Stimulated activated effector memory CD8-positive, alpha-beta T cell treated with anti-CD3 and anti-CD28 coated beads, Interleukin-12 subunit alpha, Interleukin-12 subunit beta, amount 100 ng/mL, for 72 hours (primary cell): ENCODE measurements at regions not wholly inside any gene's neighbourhood (a gene's known extent, or its start where the extent isn't known, plus 50 kb on each side); places are given as distances from the start of the nearest gene placed in this dataset.

ENCODE experiments used
- ATAC-seq: fragments of 150-1000 bp; cut with Tn5 transposase; 2 replicates; pipeline ENCODE4 v1.10.0; 2021
- DNase-seq, 2 donors: peaks; one replicate each; pipeline ENCODE4 v3.0.0; 2021 to 2022; ENCODE audit warnings: low spot score in 2 of 2
- H3K27ac Mint-ChIP-seq: one replicate; pipeline ENCODE4 v1.8.0; 2022; ENCODE audit warnings: mild to moderate bottlenecking, mixed read lengths
- H3K36me3 Mint-ChIP-seq: one replicate; pipeline ENCODE4 v1.8.0; 2022; ENCODE audit warnings: mild to moderate bottlenecking, mixed read lengths
- H3K4me1 Mint-ChIP-seq: one replicate; pipeline ENCODE4 v1.8.0; 2022; ENCODE audit warnings: mixed read lengths
- H3K4me3 Mint-ChIP-seq: one replicate; pipeline ENCODE4 v1.8.0; 2022; ENCODE audit warnings: mild to moderate bottlenecking, mixed read lengths
- H3K9me3 Mint-ChIP-seq: one replicate; pipeline ENCODE4 v1.8.0; 2022; ENCODE audit warnings: mixed read lengths

- DNase-seq (no peak), ATAC-seq (no peak)
- Mint-ChIP-seq H3K4me1 (no peaks in the 10 kb centered on the region), H3K4me3 (no peak overlapping the region), H3K36me3 (no peaks in the 10 kb centered on the region), H3K27ac (no peak overlapping the region), H3K9me3 (no peaks in the 10 kb centered on the region)
Measured at GRCh38 chr13:33970746-33971561, 153.0 kb downstream of the RFC3 start.

- Mint-ChIP-seq H3K4me3 (no peak overlapping the region), H3K4me1 (no peaks in the 10 kb centered on the region), H3K27ac (no peak overlapping the region), H3K36me3 (no peaks in the 10 kb centered on the region), H3K9me3 (no peaks in the 10 kb centered on the region)
- ATAC-seq (no peak), DNase-seq (no peak)
Measured at GRCh38 chr13:33971562-33971819, 153.5 kb downstream of the RFC3 start.

- ATAC-seq (no peak), DNase-seq (no peak)
- Mint-ChIP-seq H3K4me3 (no peak overlapping the region), H3K36me3 (no peaks in the 10 kb centered on the region), H3K9me3 (no peaks in the 10 kb centered on the region), H3K27ac (no peak overlapping the region), H3K4me1 (no peaks in the 10 kb centered on the region)
Measured at GRCh38 chr13:33973194-33973593, 155.2 kb downstream of the RFC3 start.

- ATAC-seq (no peak), DNase-seq (no peak)
- Mint-ChIP-seq H3K4me3 (no peak overlapping the region), H3K27ac (no peak overlapping the region), H3K4me1 (no peaks in the 10 kb centered on the region), H3K9me3 (no peaks in the 10 kb centered on the region), H3K36me3 (no peaks in the 10 kb centered on the region)
Measured at GRCh38 chr13:33976965-33977364, 159.0 kb downstream of the RFC3 start.

GRCh38 chr13:33978653-33979052 lies 160.7 kb downstream of the RFC3 start:
- H3K9me3 Mint-ChIP-seq, result no peaks in the 10 kb centered on the region
- DNase-seq (no peak), ATAC-seq (no peak)
- no peaks in the 10 kb centered on the region for H3K4me1 Mint-ChIP-seq
- H3K27ac Mint-ChIP-seq, result no peak overlapping the region
- H3K4me3 Mint-ChIP-seq, result no peak overlapping the region
- H3K36me3 Mint-ChIP-seq, result no peaks in the 10 kb centered on the region

GRCh38 chr13:33992881-33993336 lies 175.0 kb downstream of the RFC3 start:
- H3K4me3 Mint-ChIP-seq, result no peak overlapping the region
- no peak for DNase-seq
- no peaks in the 10 kb centered on the region for H3K36me3 Mint-ChIP-seq
- peaks cover 2% of the 10 kb centered on the region for H3K9me3 Mint-ChIP-seq
- H3K4me1 Mint-ChIP-seq, result no peaks in the 10 kb centered on the region
- no peak overlapping the region for H3K27ac Mint-ChIP-seq
- no peak for ATAC-seq

- ATAC-seq (no peak), DNase-seq (no peak)
- Mint-ChIP-seq H3K27ac (no peak overlapping the region), H3K4me3 (no peak overlapping the region), H3K4me1 (no peaks in the 10 kb centered on the region), H3K36me3 (no peaks in the 10 kb centered on the region), H3K9me3 (peaks cover 2% of the 10 kb centered on the region)
Measured at GRCh38 chr13:33994198-33994597, 176.2 kb downstream of the RFC3 start.

GRCh38 chr13:33994826-33995502 lies 177.0 kb downstream of the RFC3 start:
- DNase-seq (no peak), ATAC-seq (no peak)
- Mint-ChIP-seq H3K9me3 (peaks cover 2% of the 10 kb centered on the region), H3K4me3 (no peak overlapping the region), H3K4me1 (no peaks in the 10 kb centered on the region), H3K36me3 (no peaks in the 10 kb centered on the region), H3K27ac (no peak overlapping the region)

- Mint-ChIP-seq H3K4me3 (no peak overlapping the region), H3K36me3 (no peaks in the 10 kb centered on the region), H3K4me1 (no peaks in the 10 kb centered on the region), H3K9me3 (no peaks in the 10 kb centered on the region), H3K27ac (no peak overlapping the region)
- ATAC-seq (no peak), DNase-seq (no peak)
Measured at GRCh38 chr13:33996636-33997035, 178.7 kb downstream of the RFC3 start.

GRCh38 chr13:33997574-33997973 lies 179.6 kb downstream of the RFC3 start:
- Mint-ChIP-seq H3K4me1 (no peaks in the 10 kb centered on the region), H3K9me3 (no peaks in the 10 kb centered on the region), H3K36me3 (no peaks in the 10 kb centered on the region), H3K4me3 (no peak overlapping the region), H3K27ac (no peak overlapping the region)
- no peak for DNase-seq
- no peak for ATAC-seq

- H3K4me1 Mint-ChIP-seq, result no peaks in the 10 kb centered on the region
- no peak overlapping the region for H3K4me3 Mint-ChIP-seq
- H3K9me3 Mint-ChIP-seq, result no peaks in the 10 kb centered on the region
- ATAC-seq (no peak), DNase-seq (no peak)
- H3K36me3 Mint-ChIP-seq, result no peaks in the 10 kb centered on the region
- H3K27ac Mint-ChIP-seq, result no peak overlapping the region
Measured at GRCh38 chr13:33999811-34000605, 182.1 kb downstream of the RFC3 start.

GRCh38 chr13:34000955-34001354 lies 183.0 kb downstream of the RFC3 start:
- H3K27ac Mint-ChIP-seq, result no peak overlapping the region
- H3K9me3 Mint-ChIP-seq, result no peaks in the 10 kb centered on the region
- H3K4me1 Mint-ChIP-seq, result no peaks in the 10 kb centered on the region
- no peaks in the 10 kb centered on the region for H3K36me3 Mint-ChIP-seq
- H3K4me3 Mint-ChIP-seq, result no peak overlapping the region
- DNase-seq (no peak), ATAC-seq (peak; percentile 24)

- no peak overlapping the region for H3K27ac Mint-ChIP-seq
- ATAC-seq (no peak), DNase-seq (no peak)
- no peaks in the 10 kb centered on the region for H3K9me3 Mint-ChIP-seq
- H3K36me3 Mint-ChIP-seq, result no peaks in the 10 kb centered on the region
- H3K4me1 Mint-ChIP-seq, result no peaks in the 10 kb centered on the region
- no peak overlapping the region for H3K4me3 Mint-ChIP-seq
Measured at GRCh38 chr13:34001389-34001788, 183.4 kb downstream of the RFC3 start.

- no peak for DNase-seq
- Mint-ChIP-seq H3K27ac (no peak overlapping the region), H3K36me3 (no peaks in the 10 kb centered on the region), H3K9me3 (no peaks in the 10 kb centered on the region), H3K4me1 (no peaks in the 10 kb centered on the region), H3K4me3 (no peak overlapping the region)
- no peak for ATAC-seq
Measured at GRCh38 chr13:34002141-34002540, 184.2 kb downstream of the RFC3 start.

- Mint-ChIP-seq H3K27ac (no peak overlapping the region), H3K4me1 (no peaks in the 10 kb centered on the region), H3K4me3 (no peak overlapping the region), H3K9me3 (no peaks in the 10 kb centered on the region), H3K36me3 (no peaks in the 10 kb centered on the region)
- DNase-seq (no peak), ATAC-seq (no peak)
Measured at GRCh38 chr13:34002924-34003323, 185.0 kb downstream of the RFC3 start.

GRCh38 chr13:34003656-34004055 lies 185.7 kb downstream of the RFC3 start:
- Mint-ChIP-seq H3K4me1 (no peaks in the 10 kb centered on the region), H3K36me3 (no peaks in the 10 kb centered on the region)

More at GRCh38 chr13:34003656-34004055, 185.7 kb downstream of the RFC3 start:
- ATAC-seq (no peak), DNase-seq (no peak)
- no peak overlapping the region for H3K4me3 Mint-ChIP-seq
- no peaks in the 10 kb centered on the region for H3K9me3 Mint-ChIP-seq
- H3K27ac Mint-ChIP-seq, result no peak overlapping the region
